ENCODE measurements at regions not wholly inside any gene's neighbourhood (a gene's known extent, or its start where the extent isn't known, plus 50 kb on each side); places are given as distances from the start of the nearest gene placed in this dataset.

DNA sequence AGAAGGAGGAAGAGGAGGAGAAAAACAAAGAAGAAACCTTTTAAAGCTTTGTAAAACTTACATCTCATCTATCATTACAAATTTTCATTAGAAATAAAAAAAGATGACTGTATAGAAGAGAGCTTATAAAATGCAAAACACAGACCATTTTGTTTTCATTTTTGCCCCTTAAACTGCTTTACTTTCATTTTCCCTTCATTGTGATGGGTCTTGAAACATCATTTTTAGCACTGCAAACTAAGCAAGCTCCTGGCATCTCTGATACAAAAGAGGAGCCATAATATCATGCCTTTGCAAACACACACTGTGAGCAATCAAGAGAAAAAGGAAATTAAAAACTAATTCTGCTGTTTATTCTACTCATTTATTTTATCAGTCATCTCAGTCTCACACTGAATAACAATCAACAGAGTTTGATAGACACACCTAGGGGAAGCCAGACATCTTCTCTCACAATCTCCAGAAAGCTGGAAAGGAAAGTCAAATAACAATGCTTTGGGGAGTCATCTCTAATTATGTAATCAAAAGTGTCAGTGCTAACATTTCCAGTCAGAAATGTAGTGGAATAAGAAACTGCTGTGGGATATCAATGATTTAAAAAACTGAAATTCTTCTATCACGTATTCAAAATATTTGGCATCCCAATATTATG lies 467.7 kb upstream of the FAT3 start:
- Histone ChIP-seq H3K4me3 (no peak overlapping the region), H3K27me3 (no peaks in the 10 kb centered on the region), H3K4me1 (no peaks in the 10 kb centered on the region), H3K36me3 (no peaks in the 10 kb centered on the region), H3K9me3 (no peaks in the 10 kb centered on the region), H3K27ac (no peak overlapping the region)
- DNase-seq, result no peak
- TF ChIP-seq POLR2A (IDR thresholded peaks at IDR 0.05), result no peak
- TF ChIP-seq, protein P1, sequence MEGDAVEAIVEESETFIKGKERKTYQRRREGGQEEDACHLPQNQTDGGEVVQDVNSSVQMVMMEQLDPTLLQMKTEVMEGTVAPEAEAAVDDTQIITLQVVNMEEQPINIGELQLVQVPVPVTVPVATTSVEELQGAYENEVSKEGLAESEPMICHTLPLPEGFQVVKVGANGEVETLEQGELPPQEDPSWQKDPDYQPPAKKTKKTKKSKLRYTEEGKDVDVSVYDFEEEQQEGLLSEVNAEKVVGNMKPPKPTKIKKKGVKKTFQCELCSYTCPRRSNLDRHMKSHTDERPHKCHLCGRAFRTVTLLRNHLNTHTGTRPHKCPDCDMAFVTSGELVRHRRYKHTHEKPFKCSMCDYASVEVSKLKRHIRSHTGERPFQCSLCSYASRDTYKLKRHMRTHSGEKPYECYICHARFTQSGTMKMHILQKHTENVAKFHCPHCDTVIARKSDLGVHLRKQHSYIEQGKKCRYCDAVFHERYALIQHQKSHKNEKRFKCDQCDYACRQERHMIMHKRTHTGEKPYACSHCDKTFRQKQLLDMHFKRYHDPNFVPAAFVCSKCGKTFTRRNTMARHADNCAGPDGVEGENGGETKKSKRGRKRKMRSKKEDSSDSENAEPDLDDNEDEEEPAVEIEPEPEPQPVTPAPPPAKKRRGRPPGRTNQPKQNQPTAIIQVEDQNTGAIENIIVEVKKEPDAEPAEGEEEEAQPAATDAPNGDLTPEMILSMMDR (IDR thresholded peaks at IDR 0.05), result no peak
- no peak for ATAC-seq
- WGBS (ENCODE audit: insufficient coverage, low coverage, low lambda C conversion rate, missing lambda C conversion rate), result 71% methylated on average over 1 of the region's 1 CpG
- intact Hi-C loops (cut with DNase I), result no loop called here

DNA sequence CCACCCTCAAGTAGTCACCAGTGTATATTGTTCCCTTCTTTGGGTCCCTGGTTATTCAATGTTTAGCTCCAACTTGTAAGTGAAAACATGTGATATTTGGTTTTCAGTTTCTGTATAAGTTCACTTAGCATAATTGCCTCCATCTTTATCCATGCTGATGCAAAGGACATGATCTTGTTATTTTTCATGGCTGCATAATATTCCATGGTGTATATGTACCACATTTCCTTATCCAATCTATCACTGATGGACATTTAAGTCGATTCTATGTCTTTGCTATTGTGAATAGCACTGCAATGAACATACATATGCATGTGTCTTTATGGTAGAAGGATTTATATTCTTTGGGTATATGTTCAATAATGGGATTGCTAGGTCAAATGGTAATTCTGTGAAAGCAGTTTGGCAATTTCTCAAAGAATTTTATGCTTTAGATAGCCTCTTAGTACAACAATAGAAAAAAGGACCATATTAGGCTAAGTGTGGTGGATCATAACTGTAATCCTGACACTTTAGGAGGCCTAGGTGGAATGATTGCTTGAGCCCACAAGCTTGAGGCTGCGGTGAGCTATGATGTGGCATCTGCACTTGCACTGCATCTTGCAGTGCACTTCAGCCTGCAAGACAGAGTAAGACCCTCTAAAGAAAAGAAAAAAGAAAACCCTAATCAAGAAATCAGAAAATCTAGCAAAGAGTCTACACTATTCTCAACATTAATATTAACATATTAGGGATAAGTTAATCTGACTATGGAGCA lies 468.5 kb upstream of the FAT3 start:
- Histone ChIP-seq H3K4me3 (no peak overlapping the region), H3K36me3 (no peaks in the 10 kb centered on the region), H3K4me1 (no peaks in the 10 kb centered on the region), H3K27ac (no peak overlapping the region), H3K9me3 (no peaks in the 10 kb centered on the region), H3K27me3 (no peaks in the 10 kb centered on the region)
- TF ChIP-seq, protein P1 (IDR thresholded peaks at IDR 0.05), result no peak
- TF ChIP-seq POLR2A (IDR thresholded peaks at IDR 0.05), result no peak
- DNase-seq (no peak), ATAC-seq (no peak)
- intact Hi-C loops (cut with DNase I), result no loop called here
- WGBS (ENCODE audit: insufficient coverage, low coverage, low lambda C conversion rate, missing lambda C conversion rate), result 49% methylated on average over 2 of the region's 2 CpGs

DNA sequence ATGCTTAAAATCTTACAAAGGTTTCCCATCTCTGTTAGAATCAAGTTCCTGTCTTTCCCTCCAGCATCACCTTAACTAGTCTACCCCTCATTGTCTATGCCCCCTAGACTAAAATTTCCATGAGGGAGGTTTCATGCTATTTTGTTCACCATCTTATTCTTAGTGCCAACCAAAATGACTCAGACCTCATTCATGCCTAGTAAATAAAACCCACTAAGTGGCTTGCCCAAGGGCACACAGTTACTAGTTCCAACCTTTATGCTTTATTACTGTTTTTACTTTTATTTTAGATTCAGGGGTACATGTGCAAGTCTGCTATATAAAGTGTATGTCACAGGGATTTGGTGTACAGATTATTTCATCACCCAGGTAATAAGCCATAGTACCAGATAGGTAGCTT lies 469.1 kb upstream of the FAT3 start:
- no peak for TF ChIP-seq POLR2A (IDR thresholded peaks at IDR 0.05)
- TF ChIP-seq, protein P1 (IDR thresholded peaks at IDR 0.05), result no peak
- H3K27ac ChIP-seq, result no peak overlapping the region
- no peak overlapping the region for H3K4me3 ChIP-seq
- H3K27me3 ChIP-seq, result no peaks in the 10 kb centered on the region
- no peaks in the 10 kb centered on the region for H3K9me3 ChIP-seq
- no peaks in the 10 kb centered on the region for H3K4me1 ChIP-seq
- no peaks in the 10 kb centered on the region for H3K36me3 ChIP-seq
- intact Hi-C loops (cut with DNase I), result no loop called here
- no peak for ATAC-seq
- DNase-seq, result no peak

DNA sequence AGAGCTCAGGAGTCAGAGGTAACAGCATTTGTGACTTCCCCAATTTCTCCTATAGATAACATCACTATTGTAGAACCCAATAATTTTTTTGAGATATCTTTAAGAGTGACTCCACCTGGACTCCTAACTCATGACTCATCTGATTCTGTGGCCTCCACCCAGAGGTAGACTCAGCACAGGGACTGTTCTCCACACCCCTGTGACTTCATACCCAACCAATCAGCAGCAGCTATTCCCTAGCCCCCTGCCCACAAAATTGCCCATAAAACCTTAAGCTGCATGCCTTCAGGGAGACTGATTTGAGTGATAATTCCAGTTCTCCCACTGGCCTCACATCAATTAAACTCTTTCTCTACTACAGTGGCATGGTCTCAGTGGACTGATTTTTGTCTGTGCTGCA lies 475.4 kb upstream of the FAT3 start:
- no peak for ATAC-seq

More for the DNA sequence above, 475.4 kb upstream of the FAT3 start:
- no peak for DNase-seq
- no peaks in the 10 kb centered on the region for H3K9me3 ChIP-seq
- H3K36me3 ChIP-seq, result no peaks in the 10 kb centered on the region
- intact Hi-C loops (cut with DNase I), result no loop called here
- H3K4me1 ChIP-seq, result no peaks in the 10 kb centered on the region
- TF ChIP-seq, protein P1 (IDR thresholded peaks at IDR 0.05), result no peak
- TF ChIP-seq POLR2A (IDR thresholded peaks at IDR 0.05), result no peak
- no peak overlapping the region for H3K27ac ChIP-seq
- no peak overlapping the region for H3K4me3 ChIP-seq
- no peaks in the 10 kb centered on the region for H3K27me3 ChIP-seq
